ENCODE measurements at regions not wholly inside any gene's neighbourhood (a gene's known extent, or its start where the extent isn't known, plus 50 kb on each side); places are given as distances from the start of the nearest gene placed in this dataset.

- TF ChIP-seq CTCF (IDR thresholded peaks at IDR 0.05) (no peak), POLR2A (IDR thresholded peaks at IDR 0.05) (no peak)
Measured at GRCh38 chr7:16998481-16999051, 116.8 kb upstream of the AGR3 start.
